AG04450 (cell line): ENCODE measurements at regions not wholly inside any gene's neighbourhood (a gene's known extent, or its start where the extent isn't known, plus 50 kb on each side); places are given as distances from the start of the nearest gene placed in this dataset.
"Not testable (repeated sequence)": the region's sequence is repeated elsewhere in the genome, so short reads cannot be mapped to it uniquely, and the experiment has no call there.

Experiments
- CTCF ChIA-PET: fragments of 300-600, 350-600 bp; formaldehyde crosslinking; extraction: SDS; loops from one replicate; lab custom pipeline; 2022; ENCODE audit warnings: antibody characterized with exemption, inconsistent platforms; lab: Charles Lee
- POLR2A ChIA-PET: fragments of 350-600 bp; formaldehyde crosslinking; extraction: SDS; loops from one replicate; lab custom pipeline; 2021; ENCODE audit warnings: antibody characterized with exemption, inconsistent platforms; lab: Yijun Ruan, JAX
- DNase-seq: peaks from one replicate; pipeline ENCODE4 v3.0.0-alpha.2; 2011; ENCODE audit warnings: low read depth, low spot score
- H3K27ac ChIP-seq: one replicate; pipeline ENCODE4 v1.5.1; 2012; ENCODE audit warnings: low read depth, low read length, control low read depth
- H3K27me3 ChIP-seq: one replicate; pipeline ENCODE4 v1.6.0; 2012; ENCODE audit warnings: low read length; ENCODE audit not compliant: control insufficient read depth, insufficient read depth
- H3K4me3 ChIP-seq: 2 replicates; pipeline ENCODE4 v1.5.1; 2011; ENCODE audit warnings: mild to moderate bottlenecking, low read depth, low read length, control low read depth
- H3K9me3 ChIP-seq: 2 replicates; pipeline ENCODE4 v1.5.1; 2012; ENCODE audit warnings: low read length; ENCODE audit not compliant: control insufficient read depth, insufficient read depth
- CTCF ChIP-seq: IDR thresholded peaks from 2 replicates; pipeline ENCODE4 v1.5.1; 2011; ENCODE audit warnings: low read depth, low read length, control low read depth, inconsistent platforms

- ChIA-PET POLR2A (no interaction called here), CTCF (interaction anchor here (1.0 kb wide), 1 partner anchor 19 kb away, joined by 4 read pairs; no protein-coding TSS in a partner anchor)
- DNase-seq: no peak
- H3K4me3 ChIP-seq: no peak overlapping the region
- H3K27me3 ChIP-seq: no peaks in the 10 kb centered on the region
- H3K27ac ChIP-seq: no peak overlapping the region
- peaks cover 4% of the 10 kb centered on the region; the same call in 1 of the 2 replicates for H3K9me3 ChIP-seq
- TF ChIP-seq CTCF: peak; percentile 36
These were observed 415.1 kb downstream of the NPIPA8 start for GRCh38 chr16:17921357-17921978.

- TF ChIP-seq CTCF: no peak
- ChIA-PET CTCF (no interaction called here), POLR2A (no interaction called here)
- H3K4me3 ChIP-seq: no peak overlapping the region
- H3K27ac ChIP-seq: no peak overlapping the region
- H3K9me3 ChIP-seq: peaks cover 4% of the 10 kb centered on the region; the same call in 1 of the 2 replicates
- DNase-seq: no peak
- no peaks in the 10 kb centered on the region for H3K27me3 ChIP-seq
These were observed 419.1 kb downstream of the NPIPA8 start for GRCh38 chr16:17917316-17918019.

GRCh38 chr16:17915791-17916190 lies 420.7 kb downstream of the NPIPA8 start:
- POLR2A ChIA-PET: no interaction called here
- CTCF ChIA-PET: no interaction called here
- no peak for DNase-seq
- no peak overlapping the region for H3K4me3 ChIP-seq
- no peaks in the 10 kb centered on the region for H3K9me3 ChIP-seq
- H3K27ac ChIP-seq: no peak overlapping the region
- H3K27me3 ChIP-seq: no peaks in the 10 kb centered on the region
- TF ChIP-seq CTCF: no peak

GRCh38 chr16:17914168-17914567 lies 422.4 kb downstream of the NPIPA8 start:
- TF ChIP-seq CTCF: no peak
- no peak overlapping the region for H3K4me3 ChIP-seq
- no peak overlapping the region for H3K27ac ChIP-seq
- ChIA-PET CTCF (no interaction called here), POLR2A (no interaction called here)
- no peak for DNase-seq
- no peaks in the 10 kb centered on the region for H3K27me3 ChIP-seq
- H3K9me3 ChIP-seq: no peaks in the 10 kb centered on the region

GRCh38 chr16:17911578-17911977 lies 425.0 kb downstream of the NPIPA8 start:
- CTCF ChIA-PET, H3K27me3 ChIP-seq, H3K27ac ChIP-seq, H3K4me3 ChIP-seq, DNase-seq, H3K9me3 ChIP-seq, POLR2A ChIA-PET: not testable (repeated sequence)

- H3K4me3 ChIP-seq, CTCF ChIA-PET, POLR2A ChIA-PET, H3K9me3 ChIP-seq, DNase-seq, H3K27ac ChIP-seq, H3K27me3 ChIP-seq: not testable (repeated sequence)
These were observed 429.9 kb downstream of the NPIPA8 start for GRCh38 chr16:17906626-17907025.
